HG02870 (cell line): ENCODE measurements at regions not wholly inside any gene's neighbourhood (a gene's known extent, or its start where the extent isn't known, plus 50 kb on each side); places are given as distances from the start of the nearest gene placed in this dataset.
"Not testable (repeated sequence)": the region's sequence is repeated elsewhere in the genome, so short reads cannot be mapped to it uniquely, and the experiment has no call there.

ENCODE experiments used
- ATAC-seq: cut with Tn5 transposase; IDR thresholded peaks from one replicate; pipeline ENCODE4 v1.9.1; 2021; ENCODE audit warnings: mild to moderate bottlenecking, moderate library complexity; ENCODE audit not compliant: unreplicated experiment

DNA sequence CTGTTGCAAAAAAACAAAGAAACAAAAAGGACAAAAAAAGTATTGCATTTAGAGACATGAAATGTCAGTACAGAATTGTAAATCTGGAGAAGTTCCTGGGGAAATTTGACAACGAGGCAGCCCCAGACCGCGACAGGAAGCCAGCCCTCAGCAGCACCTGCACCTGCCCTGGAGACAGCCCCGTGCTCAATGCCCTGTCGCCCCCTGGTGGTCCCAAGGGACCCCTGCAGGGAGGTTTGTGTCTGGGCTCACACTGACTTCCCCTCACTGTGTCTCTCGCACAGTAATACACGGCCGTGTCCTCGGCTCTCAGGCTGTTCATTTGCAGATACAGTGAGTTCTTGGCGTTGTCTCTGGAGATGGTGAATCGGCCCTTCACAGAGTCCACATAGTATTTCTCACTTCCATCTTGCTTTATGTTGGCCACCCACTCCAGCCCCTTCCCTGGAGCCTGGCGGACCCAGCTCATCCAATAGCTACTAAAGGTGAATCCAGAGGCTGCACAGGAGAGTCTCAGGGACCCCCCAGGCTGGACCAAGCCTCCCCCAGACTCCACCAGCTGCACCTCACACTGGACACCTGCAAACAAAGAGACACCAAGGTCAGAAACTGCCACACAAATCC is 535.6 kb downstream of the TMEM121 start:
- ATAC-seq, result not testable (repeated sequence)

DNA sequence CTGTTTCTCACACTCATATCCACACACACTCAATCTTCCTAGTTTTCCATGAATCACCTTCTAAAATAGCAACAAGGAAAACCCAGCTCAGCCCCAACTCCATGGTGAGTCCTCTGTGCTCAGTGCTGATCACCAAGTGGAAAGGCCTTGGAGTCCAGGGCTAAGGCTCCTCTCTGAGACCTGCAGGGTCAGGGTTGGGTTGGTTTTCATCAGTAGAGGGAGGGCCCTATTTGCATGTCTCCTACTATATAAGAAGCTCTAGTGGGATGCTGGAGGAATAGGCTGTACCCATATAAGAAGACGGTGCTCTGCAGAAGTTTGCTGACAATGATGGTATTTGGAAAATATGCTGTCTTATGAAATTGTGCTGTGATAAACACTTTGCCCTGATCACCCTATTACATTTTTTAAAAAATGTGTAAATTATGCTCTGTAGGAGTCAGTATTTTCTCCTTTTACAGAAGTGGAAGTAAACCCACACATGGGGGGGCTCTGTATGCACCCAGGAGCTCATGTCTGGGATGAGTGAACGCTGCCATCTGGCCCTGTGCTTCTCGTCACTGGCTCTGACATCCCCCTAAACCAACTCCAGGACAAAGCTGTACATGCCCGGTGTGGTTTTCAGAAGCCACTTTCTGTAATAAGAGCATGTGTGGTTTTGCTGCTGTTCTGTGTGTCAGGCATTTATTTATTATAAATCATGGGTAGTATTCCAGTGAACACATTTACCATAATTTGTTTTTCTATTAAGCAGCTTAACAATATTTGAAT is 536.3 kb downstream of the TMEM121 start:
- ATAC-seq, result no peak

DNA sequence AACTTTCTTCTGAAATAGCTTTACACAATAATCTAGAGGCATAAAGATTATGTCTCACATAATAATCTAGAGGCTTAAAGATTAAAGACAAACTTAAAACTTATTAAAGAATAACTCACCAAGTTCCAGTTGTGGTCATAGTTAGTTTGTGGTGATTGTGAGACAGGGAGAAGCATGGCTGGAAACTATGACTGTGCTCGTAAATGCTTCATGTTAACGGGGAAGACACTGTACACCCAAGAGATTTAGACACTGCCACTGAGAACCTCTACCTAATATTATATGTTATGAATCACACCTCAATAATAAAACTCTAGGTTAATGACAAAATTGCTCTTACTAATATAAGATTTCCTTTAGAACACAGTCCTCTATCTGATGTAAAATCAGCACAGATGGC is 541.6 kb downstream of the TMEM121 start:
- no peak for ATAC-seq

GRCh38 chr14:106069804-106070625 is 543.6 kb downstream of the TMEM121 start:
- ATAC-seq, result no peak

- no peak for ATAC-seq
These were observed 554.5 kb downstream of the TMEM121 start for GRCh38 chr14:106080922-106081321.

DNA sequence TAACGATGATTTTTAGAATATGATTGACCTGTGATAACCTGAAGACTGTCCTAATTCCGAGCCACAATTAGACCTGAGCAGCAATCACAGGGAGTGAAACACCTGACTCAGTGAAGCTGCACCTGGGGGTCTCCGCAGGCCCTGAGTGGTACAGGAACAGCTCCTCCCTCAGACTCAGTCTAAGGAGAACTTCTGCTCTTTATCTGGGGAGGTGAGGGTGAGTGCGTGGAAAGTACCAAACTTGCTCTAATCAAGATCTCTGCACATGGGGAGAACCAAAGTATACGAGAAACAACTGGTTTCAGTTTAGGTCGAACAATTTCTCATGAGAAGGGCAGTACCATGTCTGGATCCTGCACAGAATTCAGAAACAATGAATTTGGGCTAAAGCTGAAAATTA is 555.3 kb downstream of the TMEM121 start:
- not testable (repeated sequence) for ATAC-seq

- no peak for ATAC-seq
These were observed 556.7 kb downstream of the TMEM121 start for GRCh38 chr14:106083082-106083481.

GRCh38 chr14:106087837-106088236 is 561.5 kb downstream of the TMEM121 start:
- no peak for ATAC-seq

- ATAC-seq, result not testable (repeated sequence)
These were observed 562.5 kb downstream of the TMEM121 start for GRCh38 chr14:106088860-106089259.

DNA sequence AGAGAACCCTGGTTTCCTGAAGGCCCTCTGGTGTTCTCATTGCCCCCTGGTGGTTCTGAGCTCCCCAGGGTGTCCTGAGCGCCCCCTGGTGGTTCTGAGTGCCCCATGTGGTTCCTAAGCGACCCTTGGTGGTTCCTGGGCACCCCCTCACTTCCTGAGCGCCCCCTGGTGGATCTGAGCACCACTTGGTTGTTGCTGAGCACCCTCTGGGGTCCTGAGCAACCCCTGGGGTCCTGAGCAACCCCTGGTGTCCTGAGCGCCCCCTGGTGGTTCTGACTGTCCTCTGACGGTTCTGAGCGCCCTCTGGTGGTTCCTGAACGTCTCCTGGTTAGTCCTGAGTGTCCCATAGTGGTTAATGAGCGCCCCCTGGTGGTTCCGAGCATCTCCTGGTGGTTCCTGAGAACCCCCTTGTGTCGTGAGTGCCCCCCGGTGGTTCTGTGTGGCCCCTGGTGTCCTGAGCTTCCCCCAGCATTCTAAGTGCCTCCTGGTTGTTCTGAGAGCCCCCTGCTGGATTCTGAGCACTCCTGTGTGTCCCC is 568.3 kb downstream of the TMEM121 start:
- ATAC-seq, result no peak

DNA sequence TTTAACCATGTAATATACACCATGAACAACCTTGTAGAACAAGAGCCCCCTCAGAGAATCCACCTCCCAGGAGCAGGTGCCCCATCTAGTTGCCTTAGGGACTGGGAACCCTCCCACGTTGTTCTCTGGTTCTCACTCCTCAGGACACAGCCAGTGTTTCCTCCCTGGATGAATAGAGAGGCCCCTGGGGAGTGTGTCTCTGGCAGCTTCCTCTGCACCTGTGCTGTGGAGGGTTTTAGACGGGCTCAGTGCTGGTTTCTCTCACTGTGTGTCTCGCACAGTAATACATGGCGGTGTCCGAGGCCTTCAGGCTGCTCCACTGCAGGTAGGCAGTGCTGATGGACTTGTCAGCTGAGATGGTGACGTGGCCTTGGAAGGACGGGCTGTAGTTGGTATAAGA is 581.3 kb downstream of the TMEM121 start:
- ATAC-seq, result no peak

DNA sequence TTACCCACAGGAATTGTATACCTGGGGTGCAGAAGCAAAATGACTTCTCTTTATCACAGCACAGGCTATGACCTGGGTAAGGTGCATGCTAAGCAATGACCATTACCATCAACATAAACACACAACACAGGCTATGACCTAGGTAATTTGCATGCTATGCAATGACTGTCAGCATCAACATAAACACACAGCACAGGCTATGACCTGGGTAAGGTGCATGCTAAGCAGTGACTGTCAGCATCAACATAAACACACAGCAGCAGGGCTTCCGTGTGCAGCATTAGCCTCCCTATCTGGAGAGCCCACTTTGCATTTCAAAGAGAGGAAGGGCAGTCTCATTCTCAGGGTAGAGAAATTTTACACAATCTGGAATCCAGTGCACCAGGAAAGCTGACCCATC is 583.0 kb downstream of the TMEM121 start:
- no peak for ATAC-seq

DNA sequence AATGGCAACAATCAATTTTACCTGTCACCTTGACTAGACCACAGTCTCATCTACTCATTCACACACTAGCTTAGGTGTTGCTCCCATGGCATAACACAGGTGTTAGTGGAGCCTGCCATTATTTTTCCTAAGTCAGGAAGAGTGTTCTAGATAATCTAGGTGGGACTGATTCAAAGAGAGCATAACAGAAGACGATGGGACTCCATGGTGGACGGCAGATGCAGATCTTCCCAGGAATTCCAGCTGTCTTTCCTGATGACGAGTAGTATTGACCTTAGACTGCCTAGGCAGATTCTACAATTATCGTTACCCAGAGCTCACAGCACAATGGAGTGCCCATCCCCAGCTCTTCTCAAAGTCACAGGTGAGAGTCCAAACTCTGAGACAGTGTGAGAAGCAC is 589.0 kb downstream of the TMEM121 start:
- ATAC-seq, result no peak

DNA sequence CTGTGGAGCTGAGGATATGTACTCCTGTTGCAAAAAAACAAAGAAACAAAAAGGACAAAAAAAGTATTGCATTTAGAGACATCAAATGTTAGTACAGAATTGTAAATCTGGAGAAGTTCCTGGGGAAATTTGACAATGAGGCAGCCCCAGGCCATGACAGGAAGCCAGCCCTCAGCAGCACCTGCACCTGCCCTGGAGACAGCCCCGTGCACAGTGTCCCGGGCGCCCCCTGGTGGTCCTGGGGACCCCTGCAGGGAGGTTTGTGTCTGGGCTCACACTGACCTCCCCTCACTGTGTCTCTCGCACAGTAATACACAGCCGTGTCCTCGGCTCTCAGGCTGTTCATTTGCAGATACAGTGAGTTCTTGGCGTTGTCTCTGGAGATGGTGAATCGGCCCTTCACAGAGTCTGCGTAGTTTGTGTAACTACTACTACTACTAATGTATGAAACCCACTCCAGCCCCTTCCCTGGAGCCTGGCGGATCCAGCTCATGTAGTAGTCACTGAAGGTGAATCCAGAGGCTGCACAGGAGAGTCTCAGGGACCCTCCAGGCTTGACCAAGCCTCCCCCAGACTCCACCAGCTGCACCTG is 590.1 kb downstream of the TMEM121 start:
- ATAC-seq, result not testable (repeated sequence)

DNA sequence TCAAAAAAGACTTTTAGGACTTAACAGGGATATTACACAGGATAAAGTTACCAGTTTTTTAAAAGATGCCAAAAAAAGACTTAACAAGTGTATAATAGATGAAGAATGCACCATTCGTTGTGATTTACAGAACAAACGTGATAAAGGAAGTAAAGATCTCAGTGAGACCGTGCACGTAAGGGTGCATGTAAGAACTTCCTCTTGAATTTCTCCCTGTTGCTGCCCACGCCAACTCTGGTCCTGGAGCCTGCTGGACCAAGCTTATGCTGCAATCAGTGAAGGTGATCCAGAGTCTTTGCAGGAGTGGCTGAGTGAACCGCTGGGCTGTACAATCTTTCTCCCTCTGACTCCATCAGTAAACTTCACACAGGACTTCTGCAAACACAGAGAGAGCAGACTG is 593.7 kb downstream of the TMEM121 start:
- no peak for ATAC-seq

GRCh38 chr14:106129274-106129673 is 602.9 kb downstream of the TMEM121 start:
- no peak for ATAC-seq

DNA sequence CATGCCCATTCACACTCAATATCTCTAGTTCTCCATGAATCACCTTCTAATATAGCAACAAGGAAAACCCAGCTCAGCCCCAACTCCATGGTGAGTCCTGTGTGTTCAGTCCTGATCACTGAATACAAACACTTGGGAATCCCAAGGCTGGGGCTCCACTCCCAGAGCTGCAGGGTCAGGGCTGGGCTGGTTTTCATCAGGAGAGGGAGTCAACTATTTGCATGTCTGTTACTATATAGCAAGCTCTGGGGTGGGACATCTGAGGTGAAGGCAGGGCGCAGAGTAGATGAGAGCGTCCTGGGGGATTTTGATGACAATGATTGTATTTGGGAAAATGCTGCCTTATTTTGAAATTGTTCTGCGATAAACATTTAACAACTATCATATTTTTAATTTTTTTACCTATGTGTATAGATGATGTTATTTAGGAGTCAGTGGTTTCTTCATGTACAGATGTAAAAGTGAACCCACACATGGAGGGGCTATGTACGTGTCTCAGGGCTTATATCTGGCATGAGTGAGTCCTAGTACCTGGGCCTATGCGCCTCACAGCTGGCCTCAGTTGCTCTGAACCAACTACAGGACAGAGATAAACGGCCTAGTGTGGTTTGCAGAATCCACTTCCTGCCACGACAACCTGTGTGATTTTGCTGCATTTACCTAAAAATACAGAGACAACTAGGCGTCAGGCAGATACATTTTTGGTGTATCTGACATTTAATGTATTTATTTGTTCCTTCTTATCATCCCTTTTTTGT is 603.7 kb downstream of the TMEM121 start:
- not testable (repeated sequence) for ATAC-seq

- ATAC-seq, result not testable (repeated sequence)
These were observed 606.7 kb downstream of the TMEM121 start for GRCh38 chr14:106133126-106133525.

- ATAC-seq, result no peak
These were observed 608.5 kb downstream of the TMEM121 start for GRCh38 chr14:106134886-106135285.
